ENCODE measurements at regions not wholly inside any gene's neighbourhood (a gene's known extent, or its start where the extent isn't known, plus 50 kb on each side); places are given as distances from the start of the nearest gene placed in this dataset.

GRCh38 chr14:36083317-36083716 lies 93.2 kb downstream of the PTCSC3 start:
- TF ChIP-seq CTCF (IDR thresholded peaks at IDR 0.05) (no peak), EZH2phosphoT487 (IDR thresholded peaks at IDR 0.05) (no peak)
